BLaER1 (cell line): ENCODE measurements at regions not wholly inside any gene's neighbourhood (a gene's known extent, or its start where the extent isn't known, plus 50 kb on each side); places are given as distances from the start of the nearest gene placed in this dataset.

Source experiments
- H3K27ac ChIP-seq: shearing (Covaris generic); formaldehyde crosslinking; 2 replicates; pipeline ENCODE4 v1.8.1; 2022
- H3K27me3 ChIP-seq: shearing (Covaris generic); formaldehyde crosslinking; 2 replicates; pipeline ENCODE4 v1.8.1; 2022
- H3K36me3 ChIP-seq: shearing (Covaris generic); formaldehyde crosslinking; 2 replicates; pipeline ENCODE4 v1.8.1; 2022
- H3K4me1 ChIP-seq: shearing (Covaris generic); formaldehyde crosslinking; 2 replicates; pipeline ENCODE4 v1.8.1; 2022
- H3K4me2 ChIP-seq: shearing (Covaris generic); formaldehyde crosslinking; 2 replicates; pipeline ENCODE4 v1.8.1; 2022
- H3K4me3 ChIP-seq: shearing (Covaris generic); formaldehyde crosslinking; 2 replicates; pipeline ENCODE4 v1.8.1; 2022
- H3K9ac ChIP-seq: shearing (Covaris generic); formaldehyde crosslinking; 2 replicates; pipeline ENCODE4 v1.8.1; 2022
- H3K9me3 ChIP-seq: shearing (Covaris generic); formaldehyde crosslinking; 2 replicates; pipeline ENCODE4 v1.8.1; 2022
- H4K20me1 ChIP-seq: shearing (Covaris generic); formaldehyde crosslinking; 2 replicates; pipeline ENCODE4 v1.8.1; 2022
- Cebpa-rat ChIP-seq: shearing (Covaris generic); IDR thresholded peaks from 2 replicates; pipeline ENCODE4 v1.8.1; 2022

DNA sequence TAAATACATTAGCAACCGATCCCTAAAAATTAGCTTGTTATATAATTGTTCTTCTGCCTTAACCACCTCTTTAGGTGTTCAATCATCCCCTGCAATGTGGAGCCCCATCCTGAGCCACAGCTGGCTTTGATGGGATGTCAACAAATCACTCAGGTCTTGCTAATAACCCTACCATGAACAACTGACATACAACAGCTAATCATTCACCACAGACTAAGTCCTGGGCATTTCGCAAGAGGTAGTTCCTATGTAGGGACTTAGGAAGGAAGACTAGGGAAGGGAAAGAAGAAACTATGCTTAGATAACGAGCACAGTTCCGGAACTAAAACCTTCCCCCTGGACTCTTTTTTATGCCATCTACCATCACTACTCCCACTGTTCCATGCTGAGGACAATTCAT is 63.6 kb upstream of the PTCHD1 start:
- Histone ChIP-seq H3K4me2 (no peak overlapping the region), H3K27me3 (no peaks in the 10 kb centered on the region), H3K36me3 (no peaks in the 10 kb centered on the region), H4K20me1 (no peaks in the 10 kb centered on the region), H3K4me3 (no peak overlapping the region), H3K27ac (no peak overlapping the region), H3K9me3 (no peaks in the 10 kb centered on the region), H3K4me1 (no peaks in the 10 kb centered on the region), H3K9ac (no peak overlapping the region)
- no peak for TF ChIP-seq Cebpa-rat

GRCh38 chrX:23276475-23276874 is 58.2 kb upstream of the PTCHD1 start:
- no peaks in the 10 kb centered on the region for H4K20me1 ChIP-seq
- H3K9ac ChIP-seq: no peak overlapping the region
- H3K4me2 ChIP-seq: no peak overlapping the region
- H3K4me3 ChIP-seq: no peak overlapping the region
- H3K36me3 ChIP-seq: no peaks in the 10 kb centered on the region
- no peak overlapping the region for H3K27ac ChIP-seq
- TF ChIP-seq Cebpa-rat: no peak
- H3K27me3 ChIP-seq: no peaks in the 10 kb centered on the region
- H3K4me1 ChIP-seq: no peaks in the 10 kb centered on the region
- H3K9me3 ChIP-seq: no peaks in the 10 kb centered on the region
